SU-DHL-6 (cell line): ENCODE measurements at regions not wholly inside any gene's neighbourhood (a gene's known extent, or its start where the extent isn't known, plus 50 kb on each side); places are given as distances from the start of the nearest gene placed in this dataset.

Source experiments
- H2AFZ ChIP-seq: fragments of 200-600 bp; sonication (generic); 2 replicates; pipeline ENCODE4 v1.6.1; 2014; ENCODE audit warnings: low read depth, mild to moderate bottlenecking, moderate library complexity, mixed read lengths, antibody characterized with exemption, low read length; ENCODE audit not compliant: severe bottlenecking
- H3F3A ChIP-seq: fragments of 200-600 bp; shearing (Covaris generic); 2 replicates; pipeline ENCODE4 v1.6.0; 2016; ENCODE audit warnings: antibody characterized with exemption, mild to moderate bottlenecking; ENCODE audit not compliant: insufficient read depth
- H3K27ac ChIP-seq: fragments of 200-600 bp; sonication (generic); 2 replicates; pipeline ENCODE4 v1.5.1; 2016; ENCODE audit warnings: low read depth, mild to moderate bottlenecking, low read length, moderate library complexity, mixed read lengths
- H3K27me3 ChIP-seq: fragments of 200-600 bp; sonication (generic), shearing (Covaris generic); 2 replicates; pipeline ENCODE4 v1.6.0; 2014; ENCODE audit warnings: mild to moderate bottlenecking, low read length
- H3K36me3 ChIP-seq: fragments of 200-600 bp; sonication (generic); 2 replicates; pipeline ENCODE4 v1.6.1; 2014; ENCODE audit warnings: mild to moderate bottlenecking, low read length, mixed read lengths
- H3K4me2 ChIP-seq: fragments of 300-600, 200-600 bp; shearing (Covaris generic), sonication (generic); 2 replicates; pipeline ENCODE4 v1.6.0; 2014; ENCODE audit warnings: low read length, low read depth, mild to moderate bottlenecking; ENCODE audit not compliant: poor library complexity, severe bottlenecking
- H3K4me3 ChIP-seq: fragments of 200-600 bp; sonication (generic); 2 replicates; pipeline ENCODE4 v1.5.1; 2014; ENCODE audit warnings: antibody characterized with exemption, low read length, mild to moderate bottlenecking, mixed read lengths; ENCODE audit not compliant: insufficient read depth, poor library complexity, severe bottlenecking
- H3K79me2 ChIP-seq: fragments of 200-600 bp; sonication (generic); 2 replicates; pipeline ENCODE4 v1.6.1; 2014; ENCODE audit warnings: mild to moderate bottlenecking, low read length, moderate library complexity; ENCODE audit not compliant: insufficient read depth
- H3K9ac ChIP-seq: fragments of 200-600 bp; sonication (generic); 2 replicates; pipeline ENCODE4 v1.7.0; 2014; ENCODE audit warnings: mild to moderate bottlenecking, low read length
- H3K9me2 ChIP-seq: fragments of 200-600 bp; sonication (generic); replicated peaks from 2 replicates; pipeline ENCODE4 v1.6.1; 2014; ENCODE audit warnings: low read length; ENCODE audit not compliant: insufficient read depth
- H3K9me3 ChIP-seq: fragments of 200-600 bp; sonication (generic); 2 replicates; pipeline ENCODE4 v1.6.1; 2014; ENCODE audit warnings: low read length, mixed read lengths; ENCODE audit not compliant: insufficient read depth
- H4K20me1 ChIP-seq: fragments of 200-600 bp; sonication (generic); 2 replicates; pipeline ENCODE4 v1.6.1; 2014; ENCODE audit warnings: low read depth, mild to moderate bottlenecking, antibody characterized with exemption, low read length, moderate library complexity, mixed read lengths
- CTCF ChIP-seq: fragments of 200-600 bp; sonication (generic); IDR thresholded peaks from one replicate; pipeline ENCODE4 v1.5.1; 2017; ENCODE audit warnings: antibody characterized with exemption, mild to moderate bottlenecking, low read length, moderate library complexity; ENCODE audit not compliant: insufficient read depth, poor library complexity, severe bottlenecking
- EZH2phosphoT487 ChIP-seq: fragments of 200-600 bp; sonication (generic), shearing (Covaris generic); conservative IDR thresholded peaks from 2 replicates; pipeline ENCODE4 v1.6.1; 2018; ENCODE audit warnings: mild to moderate bottlenecking, antibody characterized with exemption, low read length, moderate library complexity, mixed read lengths

- Histone ChIP-seq H3K9ac (no peak overlapping the region), H3K27ac (no peak overlapping the region), H3K9me2 (no peaks in the 10 kb centered on the region), H3F3A (no peaks in the 10 kb centered on the region), H3K4me3 (no peak overlapping the region), H3K27me3 (no peaks in the 10 kb centered on the region), H3K36me3 (no peaks in the 10 kb centered on the region), H2AFZ (no peak overlapping the region), H3K4me2 (no peak overlapping the region), H3K79me2 (no peaks in the 10 kb centered on the region), H3K9me3 (no peaks in the 10 kb centered on the region), H4K20me1 (no peaks in the 10 kb centered on the region)
- TF ChIP-seq EZH2phosphoT487: no peak
- TF ChIP-seq CTCF: no peak
Observed at GRCh38 chr5:125189531-125189941, 443.1 kb upstream of the ZNF608 start.

GRCh38 chr5:125190232-125191087 is 444.0 kb upstream of the ZNF608 start:
- Histone ChIP-seq H3K27ac (no peak overlapping the region), H2AFZ (no peak overlapping the region), H3K9me3 (no peaks in the 10 kb centered on the region), H3K4me2 (no peak overlapping the region), H3F3A (no peaks in the 10 kb centered on the region), H3K36me3 (no peaks in the 10 kb centered on the region), H3K9me2 (no peaks in the 10 kb centered on the region), H3K79me2 (no peaks in the 10 kb centered on the region), H3K9ac (no peak overlapping the region), H3K27me3 (no peaks in the 10 kb centered on the region), H4K20me1 (no peaks in the 10 kb centered on the region), H3K4me3 (no peak overlapping the region)
- TF ChIP-seq CTCF (no peak), EZH2phosphoT487 (no peak)

GRCh38 chr5:125194883-125195282 is 448.4 kb upstream of the ZNF608 start:
- Histone ChIP-seq H3K27ac (no peak overlapping the region), H3K4me2 (no peak overlapping the region), H3K9ac (no peak overlapping the region), H3K79me2 (no peaks in the 10 kb centered on the region), H3K27me3 (no peaks in the 10 kb centered on the region), H3K4me3 (no peak overlapping the region), H4K20me1 (no peaks in the 10 kb centered on the region), H3F3A (no peaks in the 10 kb centered on the region), H3K9me3 (no peaks in the 10 kb centered on the region), H3K9me2 (no peaks in the 10 kb centered on the region), H2AFZ (no peak overlapping the region), H3K36me3 (no peaks in the 10 kb centered on the region)
- no peak for TF ChIP-seq CTCF
- TF ChIP-seq EZH2phosphoT487: no peak
